Ovary (tissue), 7 donors: ENCODE measurements at regions not wholly inside any gene's neighbourhood (a gene's known extent, or its start where the extent isn't known, plus 50 kb on each side); places are given as distances from the start of the nearest gene placed in this dataset.

Experiments
- DNase-seq, 5 donors: peaks; one replicate each; pipeline ENCODE4 v3.0.0-alpha.2; 2019 to 2020
- H3K27ac ChIP-seq, 2 donors: fragments of 200-600 bp; one replicate each; pipeline versions ENCODE4 v1.5.1 to v1.8.0; 2019 to 2022
- H3K27me3 ChIP-seq: fragments of 200-600 bp; one replicate; pipeline ENCODE4 v1.8.0; 2022
- H3K36me3 ChIP-seq: fragments of 200-600 bp; sonication (generic); one replicate; pipeline ENCODE4 v1.5.1; 2019
- H3K4me1 ChIP-seq: one replicate; pipeline ENCODE4 v1.8.1; 2013; ENCODE audit warnings: mild to moderate bottlenecking, moderate library complexity; ENCODE audit not compliant: insufficient read depth
- H3K4me3 ChIP-seq: fragments of 200-600 bp; sonication (generic); one replicate; pipeline ENCODE4 v1.5.1; 2017
- H3K9me3 ChIP-seq, 2 donors: fragments of 200-600 bp in 1 of 2; sonication (generic) in 1 of 2; one replicate each; pipeline versions ENCODE4 v1.5.1 to v1.8.1; 2013 to 2019; ENCODE audit warnings: mild to moderate bottlenecking in 1 of 2, moderate library complexity in 1 of 2
- EP300 ChIP-seq: sonication (generic); formaldehyde crosslinking; IDR thresholded peaks from one replicate; pipeline ENCODE4 v1.6.1; 2017; ENCODE audit warnings: antibody characterized with exemption
- POLR2A ChIP-seq: fragments of 450-650 bp; IDR thresholded peaks from one replicate; pipeline ENCODE4 v1.6.1; 2017; ENCODE audit warnings: antibody characterized with exemption, mild to moderate bottlenecking, moderate library complexity
- WGBS, 3 donors: extraction: QIAGEN DNeasy Blood & Tissue Kit in 1 of 3; methylation state at CpG; one replicate each; pipeline versions ENCODE4 v1.1.5 to v1.1.7; 2013 to 2017; 5-methylcytosine and 5-hydroxymethylcytosine counted together
- intact Hi-C, 4 donors: fragments of 100-400 bp; cut with DNase I; formaldehyde crosslinking; loops; one replicate each; pipeline versions ENCODE4 v1.11.0 to v1.15.1; 2022 to 2023
- TF ChIP-seq, protein P1 (sequence below), 3 donors: fragments of 450-650 bp in 2 of 3; fragments of 200-600 bp in 1 of 3; IDR thresholded peaks; one replicate each; pipeline versions ENCODE4 v1.5.1 to v1.8.0; 2016 to 2022; ENCODE audit warnings: antibody characterized with exemption in 3 of 3, mild to moderate bottlenecking in 1 of 3
- donor health status: DM: no; HTN: no; CAD: no; lungs with moderate emphysema.
- donor health status: DM: no; HTN: no; CAD: no.
- donor health status: Bipolar disorder and iron deficiency.
- donor health status: DM: no; HTN: no; CAD: no.
- donor health status: DM: yes; HTN: yes; CAD: no.

DNA sequence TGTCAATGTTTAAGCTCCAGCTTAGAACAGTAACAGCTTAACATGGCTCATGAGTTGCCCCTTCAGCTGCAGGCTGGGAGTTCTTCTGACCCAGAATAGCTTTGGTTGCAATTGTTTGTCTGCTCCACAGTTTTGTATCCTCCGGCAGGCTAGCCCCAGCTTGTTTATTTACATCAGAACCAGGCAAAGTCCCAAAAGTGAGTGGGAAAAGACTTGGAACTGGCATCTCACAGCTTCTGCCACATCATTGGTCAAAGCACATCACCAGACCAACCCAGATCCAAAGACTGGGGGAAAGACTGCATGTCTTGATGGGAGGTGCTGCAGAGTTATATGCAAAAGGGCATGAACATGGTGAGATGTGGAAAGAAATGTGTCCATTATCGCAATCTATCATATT is 231.2 kb upstream of the CPEB2 start:
- no peak overlapping the region for H3K4me3 ChIP-seq
- TF ChIP-seq POLR2A (no peak), EP300 (no peak)
- TF ChIP-seq, protein P1, sequence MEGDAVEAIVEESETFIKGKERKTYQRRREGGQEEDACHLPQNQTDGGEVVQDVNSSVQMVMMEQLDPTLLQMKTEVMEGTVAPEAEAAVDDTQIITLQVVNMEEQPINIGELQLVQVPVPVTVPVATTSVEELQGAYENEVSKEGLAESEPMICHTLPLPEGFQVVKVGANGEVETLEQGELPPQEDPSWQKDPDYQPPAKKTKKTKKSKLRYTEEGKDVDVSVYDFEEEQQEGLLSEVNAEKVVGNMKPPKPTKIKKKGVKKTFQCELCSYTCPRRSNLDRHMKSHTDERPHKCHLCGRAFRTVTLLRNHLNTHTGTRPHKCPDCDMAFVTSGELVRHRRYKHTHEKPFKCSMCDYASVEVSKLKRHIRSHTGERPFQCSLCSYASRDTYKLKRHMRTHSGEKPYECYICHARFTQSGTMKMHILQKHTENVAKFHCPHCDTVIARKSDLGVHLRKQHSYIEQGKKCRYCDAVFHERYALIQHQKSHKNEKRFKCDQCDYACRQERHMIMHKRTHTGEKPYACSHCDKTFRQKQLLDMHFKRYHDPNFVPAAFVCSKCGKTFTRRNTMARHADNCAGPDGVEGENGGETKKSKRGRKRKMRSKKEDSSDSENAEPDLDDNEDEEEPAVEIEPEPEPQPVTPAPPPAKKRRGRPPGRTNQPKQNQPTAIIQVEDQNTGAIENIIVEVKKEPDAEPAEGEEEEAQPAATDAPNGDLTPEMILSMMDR (IDR thresholded peaks at IDR 0.05), result no peak
- no peaks in the 10 kb centered on the region for H3K9me3 ChIP-seq
- WGBS, 3 donors, result 56 to 60% (median 57%) methylated on average over 2 of the region's 2 CpGs
- H3K27ac ChIP-seq, result no peak overlapping the region
- H3K27me3 ChIP-seq, result no peaks in the 10 kb centered on the region
- intact Hi-C loops, result no loop called here
- no peaks in the 10 kb centered on the region for H3K36me3 ChIP-seq
- no peak for DNase-seq
- no peaks in the 10 kb centered on the region for H3K4me1 ChIP-seq

DNA sequence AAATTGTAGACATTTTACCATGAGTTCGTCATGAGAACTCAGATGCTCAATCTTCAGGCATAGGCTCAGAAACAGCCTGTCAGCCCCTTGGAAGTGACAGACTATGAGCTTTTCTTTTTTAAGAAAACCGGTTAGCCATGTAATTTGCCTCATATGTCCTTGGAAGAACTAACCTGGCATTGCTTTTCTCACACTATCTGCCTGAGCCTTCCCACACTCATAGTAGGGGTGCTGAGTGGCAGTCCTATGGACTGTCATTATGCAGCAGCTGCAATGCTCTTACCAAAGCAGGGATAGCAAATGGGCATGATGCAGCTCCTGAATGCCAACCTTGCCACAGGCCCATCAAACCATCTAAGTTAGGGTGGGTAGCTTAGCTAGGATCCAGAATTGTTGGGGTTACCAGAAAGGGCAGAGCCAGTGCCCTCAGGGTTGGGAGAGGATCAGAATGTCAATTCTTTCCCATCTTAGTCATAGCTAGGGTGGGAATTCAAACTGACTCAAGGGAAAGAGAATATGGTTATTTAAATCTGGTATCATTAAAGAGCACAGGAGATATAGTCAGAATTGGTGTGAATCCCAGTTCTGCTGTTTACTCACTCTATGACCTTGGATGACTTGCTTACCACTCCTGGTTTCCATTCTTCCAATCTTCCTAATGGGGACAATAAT is 230.6 kb upstream of the CPEB2 start:
- intact Hi-C loops, result no loop called here

DNA sequence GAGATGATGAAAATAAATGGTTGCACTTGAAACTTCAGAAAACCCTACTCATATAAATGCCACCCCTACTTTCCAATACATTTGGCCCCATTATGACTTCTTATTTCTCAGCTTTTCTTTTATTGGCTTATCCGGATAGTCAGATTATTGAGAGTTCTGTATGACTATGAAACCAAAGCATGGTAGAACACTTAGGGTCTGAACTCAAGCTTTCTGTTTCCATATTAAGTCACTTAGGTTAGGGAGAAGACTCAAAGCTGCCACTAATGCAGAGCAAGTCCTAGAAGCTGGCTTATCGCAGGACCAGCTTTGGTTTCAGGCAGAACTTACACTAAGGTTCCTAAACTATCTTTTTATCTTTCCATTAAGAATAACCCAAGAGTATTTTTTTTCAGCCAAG is 229.9 kb upstream of the CPEB2 start:
- Histone ChIP-seq H3K4me1 (no peaks in the 10 kb centered on the region), H3K4me3 (no peak overlapping the region), H3K27me3 (no peaks in the 10 kb centered on the region), H3K27ac (no peak overlapping the region), H3K9me3 (no peaks in the 10 kb centered on the region), H3K36me3 (no peaks in the 10 kb centered on the region)
- no peak for DNase-seq
- intact Hi-C loops, result no loop called here
- WGBS, 3 donors, result 94 to 97% (median 95%) methylated on average over 2 of the region's 2 CpGs
- TF ChIP-seq EP300, result no peak
- TF ChIP-seq, protein P1 (IDR thresholded peaks at IDR 0.05), result no peak
- no peak for TF ChIP-seq POLR2A

More for the DNA sequence above, 230.6 kb upstream of the CPEB2 start:
- H3K27me3 ChIP-seq, result no peaks in the 10 kb centered on the region
- DNase-seq, result no peak
- WGBS, 3 donors, result 71 to 81% (median 79%) methylated on average over 2 of the region's 2 CpGs
- H3K4me3 ChIP-seq, result no peak overlapping the region
- H3K36me3 ChIP-seq, result no peaks in the 10 kb centered on the region
- H3K27ac ChIP-seq, result no peak overlapping the region
- no peaks in the 10 kb centered on the region for H3K9me3 ChIP-seq
- H3K4me1 ChIP-seq, result no peaks in the 10 kb centered on the region
- TF ChIP-seq, protein P1 (IDR thresholded peaks at IDR 0.05), result no peak
- TF ChIP-seq POLR2A (no peak), EP300 (no peak)

DNA sequence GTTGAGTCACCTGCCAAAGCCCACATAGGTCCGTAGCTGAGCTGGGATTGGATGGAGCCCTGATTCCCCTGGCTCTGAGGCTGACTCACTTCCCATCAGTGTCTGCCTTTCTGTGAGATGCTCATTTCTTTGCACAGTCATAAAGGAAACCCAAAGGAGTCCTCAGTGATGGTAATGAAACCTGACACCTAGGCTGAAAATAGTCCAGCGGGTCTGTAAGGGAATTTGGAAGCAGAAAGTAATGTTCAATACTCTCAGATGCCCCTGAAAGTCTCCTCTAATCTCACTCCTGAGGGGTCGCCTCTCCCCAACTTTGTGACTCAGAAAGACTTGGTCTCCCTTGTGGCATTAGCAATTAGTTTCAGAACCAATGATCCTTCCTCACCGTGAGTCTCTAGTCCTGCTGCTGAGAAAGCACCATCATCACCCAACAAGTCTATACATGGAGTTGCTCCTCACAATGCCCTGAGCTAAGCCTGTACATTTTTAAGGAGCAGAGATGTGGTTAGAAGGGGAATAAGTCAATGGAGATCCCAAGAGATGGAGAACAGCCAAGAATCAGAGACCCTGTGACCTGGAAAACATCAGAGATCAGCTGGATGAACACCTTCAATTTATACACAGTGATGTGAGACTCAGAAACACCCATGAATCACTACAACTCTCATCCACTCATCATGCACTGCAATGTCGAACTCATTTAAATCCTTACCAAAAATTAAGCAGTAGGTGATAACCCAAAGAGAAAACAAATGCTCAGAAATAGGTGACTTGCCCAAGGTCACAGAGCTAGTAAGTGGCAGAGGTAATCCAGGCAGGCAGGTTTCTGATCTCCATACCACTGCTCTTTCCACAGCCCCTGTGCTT is 219.0 kb upstream of the CPEB2 start:
- DNase-seq, result no peak
- TF ChIP-seq, protein P1 (IDR thresholded peaks at IDR 0.05), result no peak
- no peak for TF ChIP-seq EP300
- no peak for TF ChIP-seq POLR2A
- Histone ChIP-seq H3K36me3 (no peaks in the 10 kb centered on the region), H3K27ac (no peak overlapping the region), H3K4me3 (no peak overlapping the region), H3K27me3 (no peaks in the 10 kb centered on the region), H3K4me1 (no peaks in the 10 kb centered on the region), H3K9me3 (no peaks in the 10 kb centered on the region)
- 60 to 72% (median 64%) methylated on average over 5 of the region's 5 CpGs for WGBS, 3 donors
- intact Hi-C loops, result no loop called here
